Inflammatory macrophage treated with lipopolysaccharide for 4 hours (primary cell): ENCODE measurements at regions not wholly inside any gene's neighbourhood (a gene's known extent, or its start where the extent isn't known, plus 50 kb on each side); places are given as distances from the start of the nearest gene placed in this dataset.

ENCODE experiments used
- DNase-seq: peaks from one replicate; pipeline ENCODE4 v3.0.0-alpha.2; 2020

- DNase-seq: no peak
Observed at GRCh38 chr2:193336781-193337180, 1142.0 kb upstream of the TMEFF2 start.

GRCh38 chr2:193334401-193334800, 1139.7 kb upstream of the TMEFF2 start:
- no peak for DNase-seq

DNA sequence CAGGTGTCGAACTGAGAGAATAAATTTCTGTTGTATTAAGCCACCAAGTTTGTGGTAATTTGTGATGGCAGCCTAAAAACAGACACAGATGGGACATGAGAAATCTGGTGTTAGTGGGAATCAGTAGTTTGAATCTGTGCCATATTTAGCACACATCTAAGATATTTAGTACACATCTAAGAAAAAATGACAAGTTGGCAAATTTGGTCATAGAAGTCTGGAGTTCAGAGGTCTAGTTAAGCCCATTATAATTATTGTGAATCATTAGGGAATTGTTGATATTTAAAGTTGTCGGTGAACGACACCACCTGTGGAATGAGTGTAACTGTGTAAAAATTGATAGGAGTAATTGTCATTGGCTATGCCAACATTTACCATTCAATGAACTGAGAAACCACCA, 1138.8 kb upstream of the TMEFF2 start:
- DNase-seq: no peak

DNA sequence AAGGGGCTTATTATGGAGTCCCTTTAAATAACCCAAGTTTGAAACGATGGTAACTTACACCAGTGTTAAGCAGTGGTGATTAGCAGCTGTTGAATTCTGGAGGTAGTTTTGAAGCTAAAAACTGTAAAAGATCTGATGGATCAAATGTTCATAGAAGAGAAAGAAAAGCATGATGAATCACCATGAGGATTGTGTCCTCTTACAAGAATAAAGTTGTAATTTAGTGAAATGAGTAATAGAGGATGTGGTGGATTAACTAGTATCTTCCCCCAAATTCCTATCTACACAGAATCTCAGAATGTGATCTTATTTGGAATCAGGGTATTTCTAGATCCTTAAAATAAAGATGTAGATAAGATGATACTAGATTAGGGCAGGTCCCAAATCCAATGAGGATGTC, 1138.2 kb upstream of the TMEFF2 start:
- peak; percentile 21 for DNase-seq

DNA sequence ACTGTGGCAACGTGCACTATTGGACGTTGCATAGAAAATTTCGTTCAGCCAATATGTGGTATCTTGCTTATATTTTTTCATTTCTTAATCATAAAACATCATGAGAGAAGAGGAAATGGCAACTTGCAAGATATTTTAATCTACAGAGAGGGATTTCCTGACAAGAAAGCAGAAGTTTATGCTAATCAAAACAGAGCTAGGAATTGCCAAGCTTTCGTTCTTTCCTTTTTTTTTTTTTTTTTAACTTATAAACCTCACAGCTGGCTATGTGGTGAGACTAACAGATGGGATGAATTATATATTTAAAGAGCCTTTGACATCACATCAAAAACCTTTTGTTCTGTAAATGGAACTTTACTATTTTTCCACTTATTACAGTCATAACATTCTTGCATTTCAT, 1136.9 kb upstream of the TMEFF2 start:
- peak; percentile 77 for DNase-seq

GRCh38 chr2:193326296-193326695, 1131.6 kb upstream of the TMEFF2 start:
- DNase-seq: peak; percentile 52

GRCh38 chr2:193315428-193316091, 1120.8 kb upstream of the TMEFF2 start:
- DNase-seq: no peak

DNA sequence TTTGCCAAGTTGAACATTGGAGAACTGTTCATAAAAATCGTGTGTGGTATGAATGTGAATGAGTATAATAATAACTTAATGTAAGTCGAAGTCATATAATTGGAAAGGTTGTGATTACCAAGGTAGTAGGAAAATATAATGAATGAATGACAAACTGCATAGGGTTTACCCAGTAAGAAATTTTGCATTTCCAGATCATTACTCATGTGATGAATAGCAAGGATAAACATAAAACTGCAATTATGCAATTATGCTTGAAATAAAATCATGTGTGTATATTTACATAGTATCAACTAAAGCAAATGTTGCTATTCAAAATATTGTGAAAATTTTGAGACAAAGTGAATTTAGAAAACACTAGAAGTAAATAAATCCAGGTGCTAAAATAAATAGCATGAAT, 1108.7 kb upstream of the TMEFF2 start:
- DNase-seq: no peak

DNA sequence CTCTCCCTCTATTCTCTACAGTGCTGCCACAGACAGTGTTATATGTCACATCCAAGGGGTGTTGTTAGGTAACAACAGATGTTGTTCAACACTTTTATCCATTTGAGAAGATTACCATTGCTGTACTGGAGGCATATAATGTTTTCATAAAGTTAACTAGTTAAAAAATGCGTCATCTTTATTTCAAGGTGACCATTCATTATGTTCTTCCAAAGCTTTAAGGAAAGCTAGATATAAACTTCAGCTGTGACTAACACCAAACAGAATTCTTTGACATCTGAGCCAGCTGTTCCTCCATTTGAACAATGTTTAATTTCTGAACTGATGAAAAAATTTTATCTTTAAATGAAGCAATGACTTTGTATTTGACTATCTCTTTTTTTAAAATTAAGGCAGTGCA, 1099.6 kb upstream of the TMEFF2 start:
- no peak for DNase-seq

GRCh38 chr2:193279361-193279760, 1084.6 kb upstream of the TMEFF2 start:
- no peak for DNase-seq

DNA sequence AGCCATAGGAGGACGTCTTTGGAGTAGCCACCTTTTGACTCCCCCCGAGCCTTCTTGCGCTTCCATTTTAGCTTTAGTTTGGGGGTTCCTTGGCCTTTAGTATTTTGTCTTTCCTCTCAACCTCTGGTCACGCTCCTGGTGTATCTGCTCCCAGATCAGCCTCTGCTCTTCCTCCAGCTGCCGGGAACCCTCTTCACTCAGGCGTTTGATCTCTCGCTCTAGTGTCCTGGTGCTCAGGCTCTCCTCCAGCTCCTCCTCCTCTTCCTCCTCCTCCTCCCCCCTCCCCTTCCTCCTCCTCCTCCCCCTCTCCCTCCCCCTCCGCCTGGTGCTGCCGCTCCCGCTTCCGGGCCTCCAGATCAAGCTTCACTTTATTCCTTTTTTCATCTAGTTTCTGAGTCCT, 1082.3 kb upstream of the TMEFF2 start:
- DNase-seq: no peak

DNA sequence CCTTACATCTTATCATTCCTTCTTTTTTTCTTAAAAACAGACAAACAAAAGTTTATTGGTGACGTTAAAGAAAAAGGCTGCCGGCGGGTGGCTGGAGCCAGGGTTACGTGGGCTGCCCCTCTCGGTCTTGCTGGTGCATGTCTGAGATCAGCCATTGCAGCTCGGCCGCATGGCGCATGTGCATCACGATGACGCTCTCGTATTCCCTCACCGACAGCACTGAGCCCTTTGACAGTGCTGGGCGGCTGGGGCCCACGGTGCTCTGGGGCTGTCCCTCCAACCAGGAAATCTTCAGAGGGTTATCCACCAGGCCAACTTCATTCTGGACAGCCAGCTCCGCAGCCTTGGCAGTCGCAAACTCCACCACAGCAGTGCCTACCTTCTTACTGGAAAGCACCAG, 1081.8 kb upstream of the TMEFF2 start:
- no peak for DNase-seq

DNA sequence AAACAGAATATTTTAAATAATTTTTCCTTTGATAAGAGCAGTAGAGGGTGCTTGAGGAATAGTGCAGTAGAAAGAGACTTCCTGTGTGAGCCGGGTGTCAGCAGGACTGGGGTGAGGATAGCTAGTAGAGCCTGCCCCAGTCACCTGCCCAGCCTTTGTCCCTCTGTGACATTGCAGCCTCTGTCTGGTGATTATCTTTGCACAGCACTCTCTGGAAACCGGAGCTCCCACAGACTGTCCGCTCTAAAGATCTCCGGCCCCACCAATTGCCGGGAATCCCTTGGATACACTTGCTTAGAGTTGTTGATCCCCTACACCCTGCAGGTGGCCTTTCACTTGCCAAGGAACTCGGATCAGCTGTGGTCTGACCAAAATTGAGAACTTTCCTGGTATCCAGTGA, 1081.3 kb upstream of the TMEFF2 start:
- DNase-seq: no peak

- DNase-seq: peak; percentile 54
Observed at GRCh38 chr2:193272011-193272410, 1077.3 kb upstream of the TMEFF2 start.

- no peak for DNase-seq
Observed at GRCh38 chr2:193270816-193271215, 1076.1 kb upstream of the TMEFF2 start.

DNA sequence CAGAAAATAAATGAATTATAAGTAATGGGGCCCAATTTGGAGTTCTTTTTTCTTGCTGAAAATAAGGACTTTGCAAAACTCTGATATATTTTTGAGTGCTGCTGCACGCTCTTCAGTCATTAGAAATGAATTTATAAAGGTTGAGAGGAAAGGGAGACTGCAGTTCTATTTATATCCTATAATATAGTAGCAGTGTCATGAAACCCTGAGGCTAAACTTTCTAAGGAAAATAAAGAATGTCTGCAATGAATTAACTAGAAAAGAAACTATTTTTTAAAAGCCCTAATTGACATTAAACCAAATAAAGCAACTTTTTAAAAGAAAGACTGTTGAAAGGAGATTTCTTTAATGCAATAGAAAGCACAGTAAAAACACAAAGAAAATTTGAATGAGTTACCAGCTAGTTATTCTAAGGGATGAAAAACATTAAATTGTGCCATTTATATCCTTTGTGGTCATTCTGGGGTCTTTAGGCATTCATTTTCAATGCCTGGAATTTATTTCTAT, 1072.8 kb upstream of the TMEFF2 start:
- DNase-seq: no peak

- DNase-seq: no peak
Observed at GRCh38 chr2:193253014-193253530, 1058.3 kb upstream of the TMEFF2 start.

GRCh38 chr2:193251909-193252308, 1057.2 kb upstream of the TMEFF2 start:
- DNase-seq: no peak

GRCh38 chr2:193250389-193250788, 1055.7 kb upstream of the TMEFF2 start:
- no peak for DNase-seq

GRCh38 chr2:193240752-193241151, 1046.0 kb upstream of the TMEFF2 start:
- peak; percentile 2 for DNase-seq

DNA sequence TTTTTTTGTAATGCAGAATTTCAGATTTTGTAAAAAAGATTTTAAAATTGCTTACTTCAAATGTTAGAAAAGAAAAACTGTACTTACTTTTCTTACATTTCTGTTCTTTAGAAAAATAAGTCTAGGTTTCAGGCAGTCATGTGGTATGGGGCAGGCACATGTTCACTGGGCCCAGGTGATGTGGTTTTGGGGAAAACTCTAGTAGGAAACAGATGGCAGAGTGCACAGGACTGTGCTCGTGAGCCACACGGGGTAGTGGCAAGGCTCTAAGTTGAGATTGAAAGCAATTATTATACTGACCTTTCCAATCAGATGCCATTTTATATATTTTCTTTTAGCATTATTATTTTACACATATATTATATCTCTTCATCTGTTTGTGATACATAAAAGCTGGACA, 1036.9 kb upstream of the TMEFF2 start:
- no peak for DNase-seq

- DNase-seq: no peak
Observed at GRCh38 chr2:193228276-193228675, 1033.5 kb upstream of the TMEFF2 start.

GRCh38 chr2:193222454-193222853, 1027.7 kb upstream of the TMEFF2 start:
- no peak for DNase-seq

- DNase-seq: no peak
Observed at GRCh38 chr2:193219413-193219812, 1024.7 kb upstream of the TMEFF2 start.

- DNase-seq: no peak
Observed at GRCh38 chr2:193201583-193201982, 1006.9 kb upstream of the TMEFF2 start.
